GM04504 (cell line): ENCODE measurements at regions not wholly inside any gene's neighbourhood (a gene's known extent, or its start where the extent isn't known, plus 50 kb on each side); places are given as distances from the start of the nearest gene placed in this dataset.
"Not testable (repeated sequence)": the region's sequence is repeated elsewhere in the genome, so short reads cannot be mapped to it uniquely, and the experiment has no call there.

Experiments used
- DNase-seq: peaks from one replicate; pipeline ENCODE4 v3.0.0-alpha.2; 2012; ENCODE audit warnings: low read depth

DNA sequence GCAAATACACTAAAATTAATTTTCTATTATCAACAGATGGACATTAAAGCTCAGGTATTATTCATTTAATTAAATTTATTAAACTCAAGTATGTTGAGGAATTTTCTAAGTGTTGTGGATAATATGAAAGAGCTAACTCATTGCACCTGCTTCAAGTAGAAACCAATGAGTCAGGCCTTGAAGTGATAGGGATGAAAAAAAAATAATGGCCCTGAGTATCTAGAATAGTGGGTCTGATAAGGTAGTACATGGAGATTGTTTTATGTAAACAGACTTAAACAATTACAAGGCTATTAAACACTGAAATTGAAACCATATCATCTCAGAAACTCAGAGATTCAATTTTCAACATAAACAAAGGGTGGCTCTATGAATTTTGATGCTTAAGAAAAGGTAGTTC lies 857.1 kb upstream of the GBE1 start:
- DNase-seq = no peak

- no peak for DNase-seq
These were observed 848.8 kb upstream of the GBE1 start for GRCh38 chr3:82610236-82610635.

DNA sequence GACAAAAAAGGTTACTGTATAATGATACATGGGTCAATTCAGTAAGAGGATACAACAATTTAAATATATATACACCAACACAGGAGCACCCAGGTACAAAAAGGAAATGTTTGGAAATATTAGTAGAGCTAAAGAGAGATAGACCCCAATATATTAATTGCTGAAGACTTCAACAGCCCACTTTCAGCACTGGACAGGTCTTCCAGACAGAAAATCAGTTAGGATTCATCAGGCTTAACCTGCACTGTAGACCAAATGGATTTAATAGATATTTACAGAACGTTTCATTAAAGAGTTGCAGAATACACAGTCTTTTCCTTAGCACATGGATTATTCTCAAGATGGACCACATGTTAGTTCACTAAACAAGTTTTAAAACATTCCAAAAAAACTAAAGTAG lies 845.9 kb upstream of the GBE1 start:
- no peak for DNase-seq

DNA sequence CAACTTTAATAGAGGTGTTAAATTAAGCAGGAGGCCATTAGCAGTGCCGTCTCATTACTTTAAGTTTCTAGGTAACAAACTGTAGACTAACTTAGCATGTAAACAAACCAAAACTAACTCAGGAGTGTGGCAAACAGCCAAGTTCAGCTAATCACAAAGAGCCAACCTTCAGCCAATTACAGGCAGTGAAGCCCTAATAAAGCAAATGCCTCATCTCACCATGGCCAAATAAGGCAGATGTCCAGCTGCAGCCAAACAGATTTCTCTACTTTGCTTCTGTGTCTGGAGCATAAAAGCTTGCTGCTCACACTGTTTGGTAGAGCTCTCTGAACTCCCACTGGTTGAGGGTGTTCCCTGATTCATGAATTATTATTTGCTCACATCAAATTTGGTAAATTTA lies 835.4 kb upstream of the GBE1 start:
- no peak for DNase-seq

GRCh38 chr3:82595530-82595929 lies 834.1 kb upstream of the GBE1 start:
- no peak for DNase-seq

DNA sequence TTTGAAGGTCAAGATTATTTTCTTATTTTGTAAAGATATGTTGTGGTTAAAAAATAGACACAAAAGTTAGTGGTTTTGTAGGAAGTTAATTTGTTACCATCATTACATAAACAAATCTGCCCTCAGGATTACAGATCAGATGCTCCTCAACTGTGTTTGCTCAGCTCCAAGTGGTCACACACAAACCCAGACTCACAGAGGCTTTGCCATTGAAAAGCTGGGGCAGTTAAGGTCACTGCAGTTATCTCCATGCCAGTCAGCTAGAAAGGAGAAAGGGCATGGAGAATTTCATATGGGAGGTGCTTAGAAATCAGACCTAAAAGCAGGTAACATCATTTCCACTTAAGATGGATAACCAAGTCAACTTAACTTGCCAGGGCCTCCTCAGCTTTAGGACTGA lies 825.7 kb upstream of the GBE1 start:
- no peak for DNase-seq

GRCh38 chr3:82586414-82586813 lies 825.0 kb upstream of the GBE1 start:
- DNase-seq = no peak

GRCh38 chr3:82586002-82586401 lies 824.6 kb upstream of the GBE1 start:
- DNase-seq = not testable (repeated sequence)

DNA sequence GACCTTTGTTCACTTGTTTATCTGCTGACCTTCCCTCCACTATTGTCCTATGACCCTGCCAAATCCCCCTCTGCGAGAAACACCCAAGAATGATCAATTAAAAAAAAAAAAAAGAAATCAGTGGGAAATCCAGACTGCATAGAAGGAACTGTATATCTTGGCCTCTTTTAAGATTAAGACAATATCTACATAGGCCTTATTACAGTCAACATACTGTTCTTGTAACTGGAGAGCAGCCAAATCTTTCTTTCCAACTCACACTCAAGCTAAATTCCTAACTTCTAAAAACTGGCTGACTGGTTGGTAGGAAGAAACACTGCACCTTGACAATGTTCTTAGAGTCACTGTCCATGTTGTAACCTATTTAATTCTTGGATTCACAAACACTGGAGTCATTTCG lies 824.1 kb upstream of the GBE1 start:
- DNase-seq = not testable (repeated sequence)

DNA sequence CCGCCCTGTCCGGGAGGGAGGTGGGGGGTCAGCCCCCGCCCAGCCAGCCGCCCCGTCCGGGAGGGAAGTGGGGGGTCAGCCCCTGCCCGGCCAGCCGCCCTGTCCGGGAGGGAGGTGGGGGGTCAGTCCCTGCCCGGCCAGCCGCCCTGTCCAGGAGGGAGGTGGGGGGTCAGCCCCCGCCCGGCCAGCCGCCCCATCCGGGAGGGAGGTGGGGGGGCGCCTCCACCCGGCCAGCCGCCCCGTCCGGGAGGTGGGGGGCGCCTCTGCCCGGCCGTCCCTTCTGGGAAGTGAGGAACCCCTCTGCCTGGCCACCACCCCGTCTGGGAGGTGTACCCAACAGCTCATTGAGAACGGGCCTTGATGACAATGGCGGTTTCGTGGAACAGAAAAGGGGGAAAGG lies 823.4 kb upstream of the GBE1 start:
- DNase-seq = not testable (repeated sequence)

GRCh38 chr3:82584415-82584814 lies 823.0 kb upstream of the GBE1 start:
- DNase-seq = not testable (repeated sequence)

GRCh38 chr3:82581350-82581749 lies 819.9 kb upstream of the GBE1 start:
- DNase-seq = no peak

- DNase-seq = no peak
These were observed 811.3 kb upstream of the GBE1 start for GRCh38 chr3:82572721-82573120.

DNA sequence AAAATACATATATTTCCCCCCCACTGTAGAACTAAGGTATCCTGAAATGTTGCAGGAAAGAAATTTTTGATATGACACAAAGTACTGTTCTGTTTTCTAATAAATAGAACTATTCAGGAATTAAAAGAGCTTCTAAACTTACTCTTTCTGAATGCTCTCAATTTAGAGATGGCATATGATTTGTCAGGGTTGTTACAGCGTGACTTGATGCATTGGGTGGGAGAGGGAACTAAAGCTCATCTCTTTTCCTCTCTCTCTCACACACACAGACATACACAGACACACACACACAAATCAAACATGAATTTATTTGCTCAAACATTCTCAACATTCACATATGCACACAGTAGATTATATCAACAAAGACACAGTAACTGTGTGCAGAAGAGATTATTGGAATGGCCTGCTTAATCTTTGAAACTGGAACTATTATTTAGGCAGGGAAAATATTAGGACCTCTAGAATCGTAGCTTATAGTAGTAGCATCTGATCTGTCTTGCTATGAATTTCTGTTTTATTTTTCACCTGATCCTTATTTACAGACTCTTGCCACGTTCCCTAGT lies 807.4 kb upstream of the GBE1 start:
- DNase-seq = no peak

DNA sequence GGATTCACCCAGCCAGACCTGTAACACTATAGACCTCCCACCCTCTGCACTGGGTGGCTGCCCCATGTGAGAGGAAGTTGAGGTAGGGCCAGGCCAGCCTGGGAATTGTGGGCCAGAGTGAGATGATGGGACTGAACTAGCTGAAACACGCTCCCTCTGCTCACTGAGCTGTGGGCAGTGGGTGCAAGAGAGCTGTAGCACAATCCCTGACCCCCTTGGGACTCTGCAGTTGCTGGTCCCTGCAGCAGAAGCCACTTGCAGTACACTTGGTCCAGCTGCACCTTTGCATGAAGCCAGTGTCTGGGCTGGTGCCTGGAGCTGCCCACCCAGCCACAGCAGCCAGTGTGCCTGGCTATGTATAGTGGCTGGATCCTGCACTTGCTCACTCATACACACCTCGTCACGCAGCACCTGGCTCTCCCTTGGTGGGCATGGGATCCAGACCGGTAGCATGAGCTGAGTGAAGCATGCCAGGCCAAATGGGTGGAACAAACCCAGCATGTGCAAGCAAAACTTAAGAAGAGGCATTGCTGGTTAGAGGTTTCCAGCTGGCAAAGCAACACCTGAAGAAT lies 805.7 kb upstream of the GBE1 start:
- no peak for DNase-seq

DNA sequence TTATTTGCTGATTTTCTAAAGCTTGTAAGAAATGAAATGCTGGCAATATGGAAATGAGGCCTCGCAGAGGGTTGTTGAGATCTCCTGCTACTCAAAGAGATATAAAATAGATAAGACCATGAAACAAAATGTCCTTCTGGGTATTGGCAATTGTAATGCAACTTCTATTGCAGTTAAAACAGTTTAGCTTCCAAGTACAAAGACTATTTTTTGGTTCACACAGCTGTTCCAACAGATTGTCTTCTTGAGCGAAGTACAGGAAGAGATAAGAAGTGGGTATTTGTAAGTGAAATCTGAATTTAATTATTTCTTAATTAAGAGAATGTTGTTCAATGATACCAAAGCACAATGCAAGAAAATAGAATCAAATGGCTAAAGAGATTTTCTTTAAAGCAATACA lies 801.5 kb upstream of the GBE1 start:
- DNase-seq = no peak

- no peak for DNase-seq
These were observed 800.3 kb upstream of the GBE1 start for GRCh38 chr3:82561784-82562183.

DNA sequence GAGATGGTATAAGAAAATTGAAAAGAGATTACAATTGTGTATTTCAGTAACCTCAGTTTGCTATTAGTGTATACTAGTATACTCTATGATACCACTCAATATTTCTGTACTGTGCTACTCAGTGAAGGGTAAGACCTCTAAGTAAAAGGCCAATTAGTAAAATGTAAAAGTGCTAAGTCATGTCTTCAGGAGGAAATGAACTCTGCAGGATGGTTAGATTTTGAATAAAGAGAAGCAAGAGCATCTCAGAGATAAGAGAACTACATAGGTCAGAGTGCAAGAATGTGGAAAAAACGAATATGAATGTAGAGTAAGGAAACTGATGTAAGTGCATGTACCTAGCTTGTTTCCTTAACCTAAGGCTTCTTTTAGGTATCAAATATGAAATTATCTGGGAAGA lies 796.6 kb upstream of the GBE1 start:
- DNase-seq = no peak

- no peak for DNase-seq
These were observed 794.7 kb upstream of the GBE1 start for GRCh38 chr3:82556113-82556512.

GRCh38 chr3:82542556-82542955 lies 781.1 kb upstream of the GBE1 start:
- not testable (repeated sequence) for DNase-seq

GRCh38 chr3:82521657-82522056 lies 760.2 kb upstream of the GBE1 start:
- no peak for DNase-seq

DNA sequence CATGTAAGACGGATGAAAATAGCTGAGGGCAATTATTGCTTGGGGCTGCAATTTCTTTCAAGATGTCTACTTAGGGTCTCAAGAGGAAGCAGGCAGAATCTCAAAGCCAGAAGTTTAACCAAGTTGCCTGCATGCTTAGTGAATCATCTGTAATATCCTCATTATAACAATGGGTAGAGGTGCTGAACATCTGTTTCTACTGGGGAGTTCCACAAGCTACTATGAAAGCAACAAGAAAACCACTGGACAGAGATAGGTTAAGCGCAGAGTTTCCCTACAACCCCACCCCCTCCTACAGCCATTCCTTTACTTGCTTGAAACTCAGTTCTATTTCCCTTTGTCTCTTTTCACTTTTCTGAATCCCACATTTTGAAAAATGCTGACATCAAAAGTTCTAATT lies 759.4 kb upstream of the GBE1 start:
- DNase-seq = no peak

- no peak for DNase-seq
These were observed 748.6 kb upstream of the GBE1 start for GRCh38 chr3:82509951-82510603.
